A549 (cell line): ENCODE measurements at regions not wholly inside any gene's neighbourhood (a gene's known extent, or its start where the extent isn't known, plus 50 kb on each side); places are given as distances from the start of the nearest gene placed in this dataset.

Source experiments
- ATAC-seq, 2 experiments: fragments of 200-7000 bp in 1 of 2; fragments of >200 bp in 1 of 2; cut with Nextera tagmentation in 1 of 2; cut with Tn5 transposase in 1 of 2; 3 replicates each; pipeline versions ENCODE4 v1.8.0 to v1.9.1; 2018 to 2020; ENCODE audit warnings: mild to moderate bottlenecking in 1 of 2, moderate library complexity in 1 of 2
- CTCF ChIA-PET: fragments of 300-600 bp; sonication (Branson Sonifier 250); formaldehyde crosslinking; extraction: SDS; loops from one replicate; lab custom pipeline; 2021; ENCODE audit warnings: antibody characterized with exemption, inconsistent platforms; lab: Yijun Ruan, JAX
- POLR2A ChIA-PET: fragments of 350-600 bp; formaldehyde crosslinking; extraction: SDS; loops from one replicate; lab custom pipeline; 2021; ENCODE audit warnings: antibody characterized with exemption, inconsistent platforms; lab: Yijun Ruan, JAX
- DNase-seq, 2 experiments: peaks; one replicate each; pipeline versions ENCODE4 v3.0.0 to v3.0.0-alpha.2; 2011 to 2016; ENCODE audit warnings: low read depth in 1 of 2, low spot score in 1 of 2
- FAIRE-seq: peaks from 2 replicates; lab custom pipeline; 2011; peaks lifted over from hg19 to GRCh38; lab: Jason Lieb, UNC
- H3K27ac ChIP-seq, 2 experiments: fragments of >200 bp; sonication (Bioruptor Twin); formaldehyde crosslinking; 3 replicates each; pipeline ENCODE4 v1.5.1; 2016 to 2017
- H3K4me1 ChIP-seq: fragments of >200 bp; sonication (Bioruptor Twin); formaldehyde crosslinking; 3 replicates; pipeline ENCODE4 v1.6.1; 2016
- H3K4me2 ChIP-seq: fragments of >200 bp; sonication (Bioruptor Twin); formaldehyde crosslinking; 3 replicates; pipeline ENCODE4 v1.6.1; 2016
- H3K4me3 ChIP-seq: fragments of >200 bp; sonication (Bioruptor Twin); formaldehyde crosslinking; 3 replicates; pipeline ENCODE4 v1.5.1; 2016
- H3K9me3 ChIP-seq: fragments of >200 bp; sonication (Bioruptor Twin); formaldehyde crosslinking; 3 replicates; pipeline ENCODE4 v1.6.1; 2016
- CHD2 ChIP-seq: fragments of 150-350 bp; IDR thresholded peaks from 2 replicates; pipeline ENCODE4 v1.6.1; 2014; ENCODE audit warnings: low read length; ENCODE audit not compliant: partially characterized antibody
- E2F6 ChIP-seq: IDR thresholded peaks from 2 replicates; pipeline ENCODE4 v1.6.1; 2012; ENCODE audit warnings: low read depth, borderline replicate concordance
- ELK1 ChIP-seq: fragments of 150-350 bp; IDR thresholded peaks from 2 replicates; pipeline ENCODE4 v1.6.1; 2014; ENCODE audit warnings: low read depth, mild to moderate bottlenecking, low read length
- EP300 ChIP-seq, 2 experiments: fragments of >200 bp; sonication (Bioruptor Twin); formaldehyde crosslinking; IDR thresholded peaks; 2 replicates in 1 of 2; 3 replicates in 1 of 2; pipeline ENCODE4 v1.6.1; 2016 to 2017
- FOSB ChIP-seq: fragments of 250-450 bp; sonication (Bioruptor Pico); IDR thresholded peaks from 2 replicates; pipeline ENCODE4 v1.5.0; 2020; ENCODE audit warnings: mild to moderate bottlenecking, moderate library complexity
- FOSL2 ChIP-seq, 2 experiments: fragments of 450-650 bp in 1 of 2; fragments of >200 bp in 1 of 2; sonication (Bioruptor Twin) in 1 of 2; formaldehyde crosslinking; IDR thresholded peaks; 2 replicates each; pipeline versions ENCODE4 v1.5.0 to v1.6.1; 2016 to 2020; ENCODE audit warnings: mild to moderate bottlenecking in 1 of 2, moderate library complexity in 1 of 2
- FOXS1 ChIP-seq: fragments of 250-450 bp; sonication (Bioruptor Pico); IDR thresholded peaks from 2 replicates; pipeline ENCODE4 v1.5.0; 2020; ENCODE audit warnings: mild to moderate bottlenecking, moderate library complexity
- GATA3 ChIP-seq: IDR thresholded peaks from 2 replicates; pipeline ENCODE4 v1.6.1; 2012; ENCODE audit warnings: borderline replicate concordance
- HDAC2 ChIP-seq: fragments of 200-600 bp; sonication (generic); IDR thresholded peaks from 2 replicates; pipeline ENCODE4 v1.6.1; 2016
- HES2 ChIP-seq: fragments of >200 bp; sonication (Bioruptor Twin); formaldehyde crosslinking; IDR thresholded peaks from 2 replicates; pipeline ENCODE4 v1.6.1; 2016
- HEYL ChIP-seq: fragments of 250-450 bp; sonication (Bioruptor Pico); IDR thresholded peaks from 2 replicates; pipeline ENCODE4 v1.8.0; 2021; ENCODE audit warnings: mild to moderate bottlenecking, moderate library complexity
- HOXB13 ChIP-seq: fragments of 250-450 bp; sonication (Bioruptor Pico); IDR thresholded peaks from 2 replicates; pipeline ENCODE4 v1.5.0; 2020; ENCODE audit warnings: low read depth, mild to moderate bottlenecking, moderate library complexity
- MAFK ChIP-seq: fragments of 450-650 bp; IDR thresholded peaks from 2 replicates; pipeline ENCODE4 v1.6.1; 2014; ENCODE audit not compliant: partially characterized antibody
- MYC ChIP-seq: IDR thresholded peaks from 2 replicates; pipeline ENCODE4 v1.6.1; 2012; ENCODE audit warnings: mild to moderate bottlenecking, inconsistent platforms, low read length, improper control_type of control experiment, borderline replicate concordance
- NPAS2 ChIP-seq: fragments of 250-450 bp; sonication (Bioruptor Pico); IDR thresholded peaks from 2 replicates; pipeline ENCODE4 v1.8.0; 2022; ENCODE audit warnings: mild to moderate bottlenecking, moderate library complexity, borderline replicate concordance
- NR3C1 ChIP-seq: fragments of >200 bp; sonication (Bioruptor Twin); formaldehyde crosslinking; IDR thresholded peaks from 3 replicates; pipeline ENCODE4 v1.6.1; 2017
- RAD21 ChIP-seq, 2 experiments: fragments of >200 bp in 1 of 2; sonication (Bioruptor Twin) in 1 of 2; formaldehyde crosslinking in 1 of 2; IDR thresholded peaks in 1 of 2; conservative IDR thresholded peaks in 1 of 2; 2 replicates in 1 of 2; 3 replicates in 1 of 2; pipeline ENCODE4 v1.6.1; 2012 to 2018; ENCODE audit warnings: inconsistent platforms in 1 of 2
- RCOR1 ChIP-seq: fragments of 150-350 bp; IDR thresholded peaks from 2 replicates; pipeline ENCODE4 v1.6.1; 2014; ENCODE audit warnings: antibody characterized with exemption, low read length, low read depth
- SMC3 ChIP-seq: fragments of >200 bp; sonication (Bioruptor Twin); formaldehyde crosslinking; IDR thresholded peaks from 3 replicates; pipeline ENCODE4 v1.6.1; 2018; ENCODE audit warnings: inconsistent platforms
- ZFP36 ChIP-seq: fragments of 450-650 bp; IDR thresholded peaks from 2 replicates; pipeline ENCODE4 v1.6.1; 2014; ENCODE audit warnings: borderline replicate concordance; ENCODE audit not compliant: partially characterized antibody
- WGBS: methylation state at CpG from one replicate; pipeline ENCODE4 v1.1.6; 2017; ENCODE audit errors: missing lambda C conversion rate; 5-methylcytosine and 5-hydroxymethylcytosine counted together
- TF ChIP-seq, protein P1 (sequence below): IDR thresholded peaks from 2 replicates; pipeline ENCODE4 v1.6.1; 2012
- TF ChIP-seq, protein P2 (sequence below): fragments of >200 bp; sonication (Bioruptor Twin); formaldehyde crosslinking; IDR thresholded peaks from 3 replicates; pipeline ENCODE4 v1.5.1; 2016
- TF ChIP-seq, protein P3 (sequence below): fragments of 200-600 bp; sonication (generic); IDR thresholded peaks from 2 replicates; pipeline ENCODE4 v1.6.1; 2016; ENCODE audit warnings: antibody characterized with exemption, mild to moderate bottlenecking, moderate library complexity

- no peak for TF ChIP-seq GATA3
- no peak for TF ChIP-seq HDAC2
Observed at GRCh38 chr11:87724358-87724757, 450.9 kb downstream of the RAB38 start (continued).

- FAIRE-seq: no peak
- POLR2A ChIA-PET: no interaction called here
Observed at GRCh38 chr11:87722756-87723565, 452.3 kb downstream of the RAB38 start.

More at GRCh38 chr11:87722756-87723565, 452.3 kb downstream of the RAB38 start:
- no peaks in the 10 kb centered on the region for H3K4me1 ChIP-seq
- WGBS: 30% methylated on average over 10 of the region's 10 CpGs
- no peak overlapping the region for H3K4me3 ChIP-seq
- CTCF ChIA-PET: interaction anchor here (0.9 to 2.0 kb wide), 10 partner anchors 9 to 1164 kb away, joined by 3 to 6 read pairs (median 3); no protein-coding TSS in a partner anchor
- H3K27ac ChIP-seq: no peak overlapping the region
- DNase-seq (peak in 1 of 2 experiments; percentile 23), ATAC-seq (peak; percentile 66 to 75; a peak in 5 of 6 replicates)
- H3K4me2 ChIP-seq: no peak overlapping the region
- H3K9me3 ChIP-seq: no peaks in the 10 kb centered on the region
- no peak for TF ChIP-seq FOSB (CRISPR knock-in tag)
- no peak for TF ChIP-seq RCOR1
- peak; percentile 30 to 45; a peak in 3 of 5 replicates for TF ChIP-seq RAD21 (conservative IDR thresholded peaks at IDR 0.05 in 1 of 2, IDR thresholded peaks at IDR 0.05 in 1 of 2)
- no peak for TF ChIP-seq HES2
- TF ChIP-seq, protein P1, sequence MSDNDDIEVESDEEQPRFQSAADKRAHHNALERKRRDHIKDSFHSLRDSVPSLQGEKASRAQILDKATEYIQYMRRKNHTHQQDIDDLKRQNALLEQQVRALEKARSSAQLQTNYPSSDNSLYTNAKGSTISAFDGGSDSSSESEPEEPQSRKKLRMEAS: no peak
- no peak for TF ChIP-seq FOXS1
- TF ChIP-seq, protein P2, sequence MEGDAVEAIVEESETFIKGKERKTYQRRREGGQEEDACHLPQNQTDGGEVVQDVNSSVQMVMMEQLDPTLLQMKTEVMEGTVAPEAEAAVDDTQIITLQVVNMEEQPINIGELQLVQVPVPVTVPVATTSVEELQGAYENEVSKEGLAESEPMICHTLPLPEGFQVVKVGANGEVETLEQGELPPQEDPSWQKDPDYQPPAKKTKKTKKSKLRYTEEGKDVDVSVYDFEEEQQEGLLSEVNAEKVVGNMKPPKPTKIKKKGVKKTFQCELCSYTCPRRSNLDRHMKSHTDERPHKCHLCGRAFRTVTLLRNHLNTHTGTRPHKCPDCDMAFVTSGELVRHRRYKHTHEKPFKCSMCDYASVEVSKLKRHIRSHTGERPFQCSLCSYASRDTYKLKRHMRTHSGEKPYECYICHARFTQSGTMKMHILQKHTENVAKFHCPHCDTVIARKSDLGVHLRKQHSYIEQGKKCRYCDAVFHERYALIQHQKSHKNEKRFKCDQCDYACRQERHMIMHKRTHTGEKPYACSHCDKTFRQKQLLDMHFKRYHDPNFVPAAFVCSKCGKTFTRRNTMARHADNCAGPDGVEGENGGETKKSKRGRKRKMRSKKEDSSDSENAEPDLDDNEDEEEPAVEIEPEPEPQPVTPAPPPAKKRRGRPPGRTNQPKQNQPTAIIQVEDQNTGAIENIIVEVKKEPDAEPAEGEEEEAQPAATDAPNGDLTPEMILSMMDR: peak; percentile 41
- TF ChIP-seq E2F6: no peak
- no peak for TF ChIP-seq EP300 (IDR thresholded peaks at IDR 0.05)
- TF ChIP-seq FOSL2 (IDR thresholded peaks at IDR 0.05): no peak
- TF ChIP-seq FOSL2 (CRISPR knock-in tag; IDR thresholded peaks at IDR 0.05): no peak
- peak; percentile 35; the same call in 2 of the 3 replicates for TF ChIP-seq SMC3
- no peak for TF ChIP-seq NR3C1
- TF ChIP-seq ZFP36: no peak
- TF ChIP-seq, protein P3, sequence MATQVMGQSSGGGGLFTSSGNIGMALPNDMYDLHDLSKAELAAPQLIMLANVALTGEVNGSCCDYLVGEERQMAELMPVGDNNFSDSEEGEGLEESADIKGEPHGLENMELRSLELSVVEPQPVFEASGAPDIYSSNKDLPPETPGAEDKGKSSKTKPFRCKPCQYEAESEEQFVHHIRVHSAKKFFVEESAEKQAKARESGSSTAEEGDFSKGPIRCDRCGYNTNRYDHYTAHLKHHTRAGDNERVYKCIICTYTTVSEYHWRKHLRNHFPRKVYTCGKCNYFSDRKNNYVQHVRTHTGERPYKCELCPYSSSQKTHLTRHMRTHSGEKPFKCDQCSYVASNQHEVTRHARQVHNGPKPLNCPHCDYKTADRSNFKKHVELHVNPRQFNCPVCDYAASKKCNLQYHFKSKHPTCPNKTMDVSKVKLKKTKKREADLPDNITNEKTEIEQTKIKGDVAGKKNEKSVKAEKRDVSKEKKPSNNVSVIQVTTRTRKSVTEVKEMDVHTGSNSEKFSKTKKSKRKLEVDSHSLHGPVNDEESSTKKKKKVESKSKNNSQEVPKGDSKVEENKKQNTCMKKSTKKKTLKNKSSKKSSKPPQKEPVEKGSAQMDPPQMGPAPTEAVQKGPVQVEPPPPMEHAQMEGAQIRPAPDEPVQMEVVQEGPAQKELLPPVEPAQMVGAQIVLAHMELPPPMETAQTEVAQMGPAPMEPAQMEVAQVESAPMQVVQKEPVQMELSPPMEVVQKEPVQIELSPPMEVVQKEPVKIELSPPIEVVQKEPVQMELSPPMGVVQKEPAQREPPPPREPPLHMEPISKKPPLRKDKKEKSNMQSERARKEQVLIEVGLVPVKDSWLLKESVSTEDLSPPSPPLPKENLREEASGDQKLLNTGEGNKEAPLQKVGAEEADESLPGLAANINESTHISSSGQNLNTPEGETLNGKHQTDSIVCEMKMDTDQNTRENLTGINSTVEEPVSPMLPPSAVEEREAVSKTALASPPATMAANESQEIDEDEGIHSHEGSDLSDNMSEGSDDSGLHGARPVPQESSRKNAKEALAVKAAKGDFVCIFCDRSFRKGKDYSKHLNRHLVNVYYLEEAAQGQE: no peak
- no peak for TF ChIP-seq CHD2
- TF ChIP-seq HOXB13: no peak
- no peak for TF ChIP-seq ELK1
- no peak for TF ChIP-seq HEYL (CRISPR knock-in tag)
- TF ChIP-seq NPAS2: no peak
- no peak for TF ChIP-seq MYC
- no peak for TF ChIP-seq MAFK
